Heart left ventricle (tissue), 16 donors: ENCODE measurements at regions not wholly inside any gene's neighbourhood (a gene's known extent, or its start where the extent isn't known, plus 50 kb on each side); places are given as distances from the start of the nearest gene placed in this dataset.

Experiments
- ATAC-seq, 4 donors: fragments of 200-7000 bp; cut with Tn5 transposase; one replicate each; pipeline ENCODE4 v1.9.1; 2020 to 2022; ENCODE audit warnings: moderate library complexity in 4 of 4, mild to moderate bottlenecking in 3 of 4, moderate number of reproducible peaks in 1 of 4
- DNase-seq, 5 donors: peaks; one replicate each; pipeline ENCODE4 v3.0.0-alpha.2; 2020
- H3K27ac ChIP-seq, 12 donors: fragments of 200-600 bp; sonication (generic) in 4 of 12; one replicate each; pipeline versions ENCODE4 v1.5.0 to v1.8.0; 2016 to 2022; ENCODE audit warnings: mild to moderate bottlenecking in 2 of 12
- H3K27me3 ChIP-seq, 9 donors: fragments of 200-600 bp; sonication (generic) in 2 of 9; one replicate each; pipeline versions ENCODE4 v1.5.1 to v1.8.0; 2016 to 2022; ENCODE audit warnings: mild to moderate bottlenecking in 3 of 9
- H3K36me3 ChIP-seq, 9 donors: fragments of 200-600 bp; sonication (generic) in 2 of 9; one replicate each; pipeline versions ENCODE4 v1.5.0 to v1.8.0; 2018 to 2022; ENCODE audit warnings: mild to moderate bottlenecking in 2 of 9
- H3K4me1 ChIP-seq, 12 donors: fragments of 200-600 bp; sonication (generic) in 4 of 12; one replicate each; pipeline versions ENCODE4 v1.5.0 to v1.8.0; 2016 to 2022; ENCODE audit warnings: mild to moderate bottlenecking in 3 of 12
- H3K4me3 ChIP-seq, 12 donors: fragments of 200-600 bp; sonication (generic) in 4 of 12; one replicate each; pipeline versions ENCODE4 v1.5.0 to v1.8.0; 2017 to 2022; ENCODE audit warnings: mild to moderate bottlenecking in 9 of 12, moderate library complexity in 4 of 12
- H3K9me3 ChIP-seq, 12 donors: fragments of 200-600 bp; sonication (generic) in 4 of 12; one replicate each; pipeline versions ENCODE4 v1.5.0 to v1.8.0; 2016 to 2022; ENCODE audit warnings: mild to moderate bottlenecking in 1 of 12
- POLR2A ChIP-seq, 2 donors: fragments of 450-650 bp; IDR thresholded peaks; one replicate each; pipeline ENCODE4 v1.6.1; 2017; ENCODE audit warnings: antibody characterized with exemption in 2 of 2, mild to moderate bottlenecking in 2 of 2, moderate library complexity in 2 of 2
- WGBS, 4 donors: extraction: QIAGEN DNeasy Blood & Tissue Kit in 2 of 4; methylation state at CpG; one replicate each; pipeline versions ENCODE4 v1.1.5 to v1.1.7; 2013 to 2018; 5-methylcytosine and 5-hydroxymethylcytosine counted together
- intact Hi-C, 10 donors: fragments of 100-400 bp; cut with DNase I; formaldehyde crosslinking; loops; one replicate each; pipeline versions ENCODE4 v1.11.1 to v1.14.2; 2022
- TF ChIP-seq, protein P1 (sequence below), 12 donors: fragments of 200-600 bp; sonication (generic) in 4 of 12; IDR thresholded peaks; one replicate each; pipeline versions ENCODE4 v1.5.0 to v1.8.0; 2018 to 2022; ENCODE audit warnings: antibody characterized with exemption in 12 of 12, mild to moderate bottlenecking in 5 of 12
- donor health status: ischemic (EF 13 %, LVEDD 7.1; RV severe dilation, severe dysfunction).
- donor health status: healthy with polysubstance abuse.
- donor health status: DM: no; HTN: yes; CAD: no.
- donor health status: DM: no; HTN: no; CAD: no.
- donor health status: ischemic (EF 25% LVEDD 6.9; RV normal size, moderate dysfunction).
- donor health status: ischemic (EF 25% LVEDD 5.7; RV mildly dilated, moderate dysfunction).
- donor health status: healthy.
- donor health status: DM: yes; HTN: yes; CAD: no.
- donor health status: ischemic (EF 35%, LVEDD 5.7; RV mildly dilated, moderate dysfunction).
- donor health status: nonischemic (EF 11% LVEDD 7.7; RV severe dilation, severe dysfunction).
- donor health status: DM: yes; HTN: yes; CAD: no.
- donor health status: PGD.
- donor health status: ischemic (EF 29% LVEDD 5.4; RV normal size, mild dysfunction).
- donor health status: nonischemic (EF 23%, LVEDD 6.1; RV moderate dilation, normal function).

DNA sequence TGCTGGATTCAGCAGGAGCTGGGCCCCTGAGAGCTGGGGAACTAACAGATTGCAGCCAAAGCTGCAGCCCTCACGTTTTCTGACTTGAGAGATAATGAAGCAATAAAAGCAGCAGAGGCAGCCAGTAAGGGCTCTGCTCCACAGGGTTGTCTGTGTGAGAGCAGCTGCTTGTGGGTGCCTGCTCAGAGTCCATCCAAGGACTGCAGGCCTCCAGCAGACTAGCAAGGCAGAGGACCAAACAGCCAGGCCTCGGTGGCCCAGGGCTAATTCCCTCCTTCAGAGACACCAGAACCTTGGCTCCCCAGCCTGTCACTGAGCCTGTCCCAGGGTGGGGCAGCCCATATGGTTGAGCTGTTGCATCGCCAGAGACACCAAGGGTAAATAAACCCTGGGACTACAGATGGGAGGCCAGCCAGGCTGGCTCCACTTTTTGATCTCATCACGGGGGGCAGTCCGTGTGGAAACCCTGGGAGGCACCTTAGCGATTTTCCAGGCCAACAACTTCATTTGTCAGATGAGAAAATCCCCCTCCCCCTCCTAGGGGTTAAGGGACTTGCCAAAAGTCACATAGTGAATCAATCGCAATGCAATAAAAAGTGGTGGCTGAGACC lies 229.2 kb downstream of the WDR11 start:
- peak in 2 of 5 donors; percentile 36 to 69 for DNase-seq
- Histone ChIP-seq H3K27ac (peak overlapping the region in 1 of 12 donors; percentile 70), H3K9me3 (no peaks in the 10 kb centered on the region), H3K4me1 (peaks cover 0 to 12% (median under 1%) of the 10 kb centered on the region in 12 donors), H3K4me3 (no peak overlapping the region), H3K36me3 (no peaks in the 10 kb centered on the region), H3K27me3 (peaks cover 0 to 36% (median 0%) of the 10 kb centered on the region in 9 donors)
- WGBS, 4 donors = 30 to 47% (median 39%) methylated on average over 7 of the region's 7 CpGs
- intact Hi-C loops = no loop called here
- peak in 2 of 4 donors; percentile 69 to 78 for ATAC-seq
- TF ChIP-seq, protein P1, sequence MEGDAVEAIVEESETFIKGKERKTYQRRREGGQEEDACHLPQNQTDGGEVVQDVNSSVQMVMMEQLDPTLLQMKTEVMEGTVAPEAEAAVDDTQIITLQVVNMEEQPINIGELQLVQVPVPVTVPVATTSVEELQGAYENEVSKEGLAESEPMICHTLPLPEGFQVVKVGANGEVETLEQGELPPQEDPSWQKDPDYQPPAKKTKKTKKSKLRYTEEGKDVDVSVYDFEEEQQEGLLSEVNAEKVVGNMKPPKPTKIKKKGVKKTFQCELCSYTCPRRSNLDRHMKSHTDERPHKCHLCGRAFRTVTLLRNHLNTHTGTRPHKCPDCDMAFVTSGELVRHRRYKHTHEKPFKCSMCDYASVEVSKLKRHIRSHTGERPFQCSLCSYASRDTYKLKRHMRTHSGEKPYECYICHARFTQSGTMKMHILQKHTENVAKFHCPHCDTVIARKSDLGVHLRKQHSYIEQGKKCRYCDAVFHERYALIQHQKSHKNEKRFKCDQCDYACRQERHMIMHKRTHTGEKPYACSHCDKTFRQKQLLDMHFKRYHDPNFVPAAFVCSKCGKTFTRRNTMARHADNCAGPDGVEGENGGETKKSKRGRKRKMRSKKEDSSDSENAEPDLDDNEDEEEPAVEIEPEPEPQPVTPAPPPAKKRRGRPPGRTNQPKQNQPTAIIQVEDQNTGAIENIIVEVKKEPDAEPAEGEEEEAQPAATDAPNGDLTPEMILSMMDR (IDR thresholded peaks at IDR 0.05) = no peak
- no peak for TF ChIP-seq POLR2A (IDR thresholded peaks at IDR 0.05)

DNA sequence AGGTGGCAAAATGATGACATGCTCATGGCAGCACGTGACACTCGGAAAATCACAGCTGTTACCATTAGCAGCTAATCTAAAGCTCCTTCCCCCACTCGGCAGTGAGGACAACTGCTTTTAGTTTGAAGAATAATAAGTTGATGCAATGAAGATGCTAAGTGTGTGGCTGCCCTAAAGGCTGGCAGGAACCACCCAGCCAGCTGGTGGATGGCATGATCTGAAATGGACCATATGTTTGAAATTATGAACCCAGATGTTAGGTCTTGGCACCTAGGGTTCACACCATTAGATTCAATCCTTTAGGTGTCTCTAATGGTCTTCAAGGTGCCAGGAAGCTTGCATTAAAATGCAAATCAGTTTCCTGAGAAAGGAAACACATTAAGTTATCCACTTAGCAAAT lies 230.1 kb downstream of the WDR11 start:
- H3K27ac ChIP-seq = no peak overlapping the region
- DNase-seq (no peak), ATAC-seq (no peak)
- WGBS, 4 donors = 63 to 72% (median 69%) methylated on average over 3 of the region's 3 CpGs
- no peaks in the 10 kb centered on the region for H3K9me3 ChIP-seq
- intact Hi-C loops = no loop called here
- H3K4me3 ChIP-seq = no peak overlapping the region
- H3K36me3 ChIP-seq = no peaks in the 10 kb centered on the region
- H3K27me3 ChIP-seq = peaks cover 0 to 44% (median 0%) of the 10 kb centered on the region in 9 donors
- TF ChIP-seq, protein P1 (IDR thresholded peaks at IDR 0.05) = no peak
- TF ChIP-seq POLR2A (IDR thresholded peaks at IDR 0.05) = no peak
- peaks cover 0 to 12% (median under 1%) of the 10 kb centered on the region in 12 donors for H3K4me1 ChIP-seq

DNA sequence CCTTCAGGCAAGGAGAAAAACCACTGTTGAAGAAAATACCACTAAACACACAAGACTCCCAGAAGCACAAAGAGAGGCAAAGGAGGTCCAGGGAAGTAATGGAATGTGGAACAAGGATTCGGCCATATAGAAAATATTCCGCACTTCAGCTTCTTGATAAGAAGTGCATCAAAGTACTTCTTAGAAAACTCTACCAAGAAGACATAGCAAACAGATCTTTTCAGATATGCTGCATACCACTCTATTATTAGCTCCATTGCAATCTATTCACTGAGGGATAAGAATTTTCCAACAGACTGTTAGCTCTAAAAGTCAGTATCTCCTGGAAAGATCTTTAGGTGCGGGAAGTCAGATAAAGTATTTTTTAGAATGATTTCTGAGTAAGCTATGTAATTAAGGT lies 231.8 kb downstream of the WDR11 start:
- H3K9me3 ChIP-seq = no peaks in the 10 kb centered on the region
- WGBS, 4 donors = 49 to 66% (median 55%) methylated on average over 3 of the region's 3 CpGs
- no peak for TF ChIP-seq POLR2A (IDR thresholded peaks at IDR 0.05)
- TF ChIP-seq, protein P1 (IDR thresholded peaks at IDR 0.05) = no peak
- H3K27me3 ChIP-seq = peaks cover 0 to 47% (median 0%) of the 10 kb centered on the region in 9 donors
- H3K4me1 ChIP-seq = peaks cover 0 to 2% (median 0%) of the 10 kb centered on the region in 12 donors
- no peak overlapping the region for H3K27ac ChIP-seq
- no peaks in the 10 kb centered on the region for H3K36me3 ChIP-seq
- intact Hi-C loops = no loop called here
- no peak overlapping the region for H3K4me3 ChIP-seq
- DNase-seq (no peak), ATAC-seq (no peak)

DNA sequence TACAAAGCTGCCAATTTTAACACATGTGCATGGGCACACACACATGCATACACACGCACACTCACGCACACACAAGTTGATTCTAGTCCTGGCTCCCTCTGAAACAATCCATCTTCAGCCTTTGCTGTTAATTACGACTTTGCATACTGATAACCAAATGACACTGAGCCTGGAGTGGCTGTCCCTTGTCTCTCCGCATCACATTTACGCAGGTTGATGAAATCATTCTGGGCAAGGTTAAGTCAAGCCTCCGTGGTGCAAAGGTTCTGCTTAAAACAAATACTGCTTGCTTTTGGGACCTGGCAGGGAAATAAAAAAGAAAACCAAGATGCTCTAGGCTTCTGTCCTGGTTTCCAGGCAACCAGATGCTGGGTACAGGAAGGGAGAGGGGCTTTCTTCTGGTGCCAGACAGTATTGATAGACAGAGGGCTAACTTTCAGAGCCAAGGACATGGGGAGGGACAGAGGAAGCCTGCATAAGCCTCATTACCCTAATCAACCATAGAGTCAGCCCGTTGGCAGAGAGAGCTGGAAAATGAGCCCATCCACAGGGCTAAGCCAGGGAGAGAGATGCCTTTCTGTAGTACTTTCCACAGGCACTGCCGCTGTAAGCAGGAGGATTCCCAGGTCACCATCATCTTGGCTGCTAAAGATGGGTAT lies 233.0 kb downstream of the WDR11 start:
- no peak for TF ChIP-seq POLR2A (IDR thresholded peaks at IDR 0.05)
- TF ChIP-seq, protein P1 (IDR thresholded peaks at IDR 0.05) = no peak
- intact Hi-C loops = no loop called here
- Histone ChIP-seq H3K4me1 (peaks cover 0 to 2% (median 0%) of the 10 kb centered on the region in 12 donors), H3K36me3 (no peaks in the 10 kb centered on the region), H3K4me3 (no peak overlapping the region), H3K9me3 (no peaks in the 10 kb centered on the region), H3K27ac (no peak overlapping the region), H3K27me3 (peaks cover 0 to 35% (median 0%) of the 10 kb centered on the region in 9 donors)
- WGBS, 4 donors = 63 to 78% (median 65%) methylated on average over 7 to 8 of the region's 8 CpGs
- no peak for DNase-seq
- ATAC-seq = no peak
